MM.1S (cell line): ENCODE measurements at regions not wholly inside any gene's neighbourhood (a gene's known extent, or its start where the extent isn't known, plus 50 kb on each side); places are given as distances from the start of the nearest gene placed in this dataset.

Experiments
- CTCF ChIP-seq: fragments of 300-600 bp; sonication (generic); IDR thresholded peaks from 2 replicates; pipeline ENCODE4 v1.5.1; 2016; ENCODE audit warnings: antibody characterized with exemption, low read length, mixed read lengths
- EZH2 ChIP-seq: fragments of 300-600 bp; sonication (generic); optimal IDR thresholded peaks from 2 replicates; pipeline ENCODE3; 2017; ENCODE audit warnings: low read depth, mild to moderate bottlenecking, antibody characterized with exemption, low read length, mixed read lengths
- EZH2phosphoT487 ChIP-seq: fragments of 300-600 bp; sonication (generic); IDR thresholded peaks from 2 replicates; pipeline ENCODE4 v1.6.1; 2018; ENCODE audit warnings: antibody characterized with exemption, low read length

- TF ChIP-seq CTCF = no peak
- no peak for TF ChIP-seq EZH2phosphoT487
- no peak for TF ChIP-seq EZH2
Observed at GRCh38 chr6:47160702-47161101, 118.6 kb upstream of the ADGRF1 start.
